DOHH2 (cell line): ENCODE measurements at regions not wholly inside any gene's neighbourhood (a gene's known extent, or its start where the extent isn't known, plus 50 kb on each side); places are given as distances from the start of the nearest gene placed in this dataset.

Experiments used
- H3F3A ChIP-seq: fragments of 200-600 bp; sonication (generic), shearing (Covaris generic); 2 replicates; pipeline ENCODE4 v1.6.0; 2016; ENCODE audit warnings: antibody characterized with exemption, mild to moderate bottlenecking; ENCODE audit not compliant: control insufficient read depth, insufficient read depth
- H3K27ac ChIP-seq: fragments of 200-600 bp; sonication (generic); 2 replicates; pipeline ENCODE4 v1.5.1; 2014; ENCODE audit warnings: low read depth, mild to moderate bottlenecking, low read length, moderate library complexity
- H3K27me3 ChIP-seq: fragments of 200-600 bp; sonication (generic); 2 replicates; pipeline ENCODE4 v1.6.1; 2014; ENCODE audit warnings: mild to moderate bottlenecking, low read length, mixed read lengths; ENCODE audit not compliant: control insufficient read depth
- H3K36me3 ChIP-seq: fragments of 200-600 bp; sonication (generic); 2 replicates; pipeline ENCODE4 v1.6.1; 2014; ENCODE audit warnings: mild to moderate bottlenecking, low read length, moderate library complexity, mixed read lengths; ENCODE audit not compliant: control insufficient read depth
- H3K4me1 ChIP-seq: fragments of 200-600 bp; sonication (generic); 2 replicates; pipeline ENCODE4 v1.6.1; 2014; ENCODE audit warnings: mild to moderate bottlenecking, low read length, mixed read lengths; ENCODE audit not compliant: control insufficient read depth
- H3K4me2 ChIP-seq: fragments of 200-600 bp; sonication (generic); 2 replicates; pipeline ENCODE4 v1.6.0; 2014; ENCODE audit warnings: mild to moderate bottlenecking, low read length, moderate library complexity
- H3K4me3 ChIP-seq: fragments of 200-600 bp; sonication (generic); 2 replicates; pipeline ENCODE4 v1.5.1; 2014; ENCODE audit warnings: mild to moderate bottlenecking, low read length, mixed read lengths
- H3K79me2 ChIP-seq: fragments of 200-600 bp; sonication (generic); 2 replicates; pipeline ENCODE4 v1.6.1; 2014; ENCODE audit warnings: mild to moderate bottlenecking, low read length, mixed read lengths; ENCODE audit not compliant: control insufficient read depth
- H3K9me2 ChIP-seq: fragments of 200-600 bp; sonication (generic); replicated peaks from 2 replicates; pipeline ENCODE4 v1.6.1; 2014; ENCODE audit warnings: mild to moderate bottlenecking, low read length, mixed read lengths; ENCODE audit not compliant: control insufficient read depth
- H3K9me3 ChIP-seq: fragments of 200-600 bp; sonication (generic); 2 replicates; pipeline ENCODE4 v1.6.1; 2014; ENCODE audit warnings: antibody characterized with exemption, low read length, mixed read lengths; ENCODE audit not compliant: control insufficient read depth, insufficient read depth
- H4K20me1 ChIP-seq: fragments of 200-600 bp; sonication (generic); 2 replicates; pipeline ENCODE4 v1.6.0; 2014; ENCODE audit warnings: low read depth, mild to moderate bottlenecking, antibody characterized with exemption, low read length, moderate library complexity; ENCODE audit not compliant: control insufficient read depth, insufficient read depth
- EZH2phosphoT487 ChIP-seq: fragments of 200-600 bp; sonication (generic); IDR thresholded peaks from 2 replicates; pipeline ENCODE4 v1.6.1; 2017; ENCODE audit warnings: borderline replicate concordance, mild to moderate bottlenecking, antibody characterized with exemption, low read length, moderate library complexity, mixed read lengths
- TF ChIP-seq, protein P1 (sequence below): fragments of 200-600 bp; sonication (generic); IDR thresholded peaks from one replicate; pipeline ENCODE4 v1.5.1; 2014; ENCODE audit warnings: antibody characterized with exemption, mild to moderate bottlenecking, low read depth, low read length; ENCODE audit not compliant: poor library complexity, severe bottlenecking

- H3K27me3 ChIP-seq: no peaks in the 10 kb centered on the region
- no peak overlapping the region for H3K4me2 ChIP-seq
- peaks cover 3% of the 10 kb centered on the region; the same call in 1 of the 2 replicates for H3K4me1 ChIP-seq
- no peak overlapping the region for H3K27ac ChIP-seq
- no peaks in the 10 kb centered on the region for H3K9me3 ChIP-seq
- no peak for TF ChIP-seq EZH2phosphoT487
- TF ChIP-seq, protein P1, sequence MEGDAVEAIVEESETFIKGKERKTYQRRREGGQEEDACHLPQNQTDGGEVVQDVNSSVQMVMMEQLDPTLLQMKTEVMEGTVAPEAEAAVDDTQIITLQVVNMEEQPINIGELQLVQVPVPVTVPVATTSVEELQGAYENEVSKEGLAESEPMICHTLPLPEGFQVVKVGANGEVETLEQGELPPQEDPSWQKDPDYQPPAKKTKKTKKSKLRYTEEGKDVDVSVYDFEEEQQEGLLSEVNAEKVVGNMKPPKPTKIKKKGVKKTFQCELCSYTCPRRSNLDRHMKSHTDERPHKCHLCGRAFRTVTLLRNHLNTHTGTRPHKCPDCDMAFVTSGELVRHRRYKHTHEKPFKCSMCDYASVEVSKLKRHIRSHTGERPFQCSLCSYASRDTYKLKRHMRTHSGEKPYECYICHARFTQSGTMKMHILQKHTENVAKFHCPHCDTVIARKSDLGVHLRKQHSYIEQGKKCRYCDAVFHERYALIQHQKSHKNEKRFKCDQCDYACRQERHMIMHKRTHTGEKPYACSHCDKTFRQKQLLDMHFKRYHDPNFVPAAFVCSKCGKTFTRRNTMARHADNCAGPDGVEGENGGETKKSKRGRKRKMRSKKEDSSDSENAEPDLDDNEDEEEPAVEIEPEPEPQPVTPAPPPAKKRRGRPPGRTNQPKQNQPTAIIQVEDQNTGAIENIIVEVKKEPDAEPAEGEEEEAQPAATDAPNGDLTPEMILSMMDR: no peak
- H3K9me2 ChIP-seq: no peaks in the 10 kb centered on the region
- no peaks in the 10 kb centered on the region for H3K79me2 ChIP-seq
- H3K4me3 ChIP-seq: no peak overlapping the region
- H4K20me1 ChIP-seq: no peaks in the 10 kb centered on the region
- H3F3A ChIP-seq: no peaks in the 10 kb centered on the region
- H3K36me3 ChIP-seq: no peaks in the 10 kb centered on the region
Measured at GRCh38 chr1:245055752-245056151, 99.0 kb upstream of the KIF26B start.

- no peaks in the 10 kb centered on the region for H3K36me3 ChIP-seq
- no peak overlapping the region for H3K4me2 ChIP-seq
- no peaks in the 10 kb centered on the region for H3K79me2 ChIP-seq
- H3K9me3 ChIP-seq: no peaks in the 10 kb centered on the region
- peaks cover 3% of the 10 kb centered on the region; the same call in 1 of the 2 replicates for H3K4me1 ChIP-seq
- H3F3A ChIP-seq: no peaks in the 10 kb centered on the region
- H3K27me3 ChIP-seq: no peaks in the 10 kb centered on the region
- H3K27ac ChIP-seq: no peak overlapping the region
- no peaks in the 10 kb centered on the region for H4K20me1 ChIP-seq
- TF ChIP-seq, protein P1: no peak
- no peak for TF ChIP-seq EZH2phosphoT487
- no peak overlapping the region for H3K4me3 ChIP-seq
- H3K9me2 ChIP-seq: no peaks in the 10 kb centered on the region
Measured at GRCh38 chr1:245054507-245055270, 100.1 kb upstream of the KIF26B start.

GRCh38 chr1:245054105-245054504, 100.7 kb upstream of the KIF26B start:
- Histone ChIP-seq H3F3A (no peaks in the 10 kb centered on the region), H3K79me2 (no peaks in the 10 kb centered on the region), H3K9me3 (no peaks in the 10 kb centered on the region), H3K27me3 (no peaks in the 10 kb centered on the region), H3K4me1 (peaks cover 3% of the 10 kb centered on the region; the same call in 1 of the 2 replicates), H4K20me1 (no peaks in the 10 kb centered on the region), H3K4me2 (no peak overlapping the region), H3K4me3 (no peak overlapping the region), H3K36me3 (no peaks in the 10 kb centered on the region), H3K27ac (no peak overlapping the region), H3K9me2 (no peaks in the 10 kb centered on the region)
- TF ChIP-seq EZH2phosphoT487: no peak
- TF ChIP-seq, protein P1: no peak
